ENCODE measurements at regions not wholly inside any gene's neighbourhood (a gene's known extent, or its start where the extent isn't known, plus 50 kb on each side); places are given as distances from the start of the nearest gene placed in this dataset.

DNA sequence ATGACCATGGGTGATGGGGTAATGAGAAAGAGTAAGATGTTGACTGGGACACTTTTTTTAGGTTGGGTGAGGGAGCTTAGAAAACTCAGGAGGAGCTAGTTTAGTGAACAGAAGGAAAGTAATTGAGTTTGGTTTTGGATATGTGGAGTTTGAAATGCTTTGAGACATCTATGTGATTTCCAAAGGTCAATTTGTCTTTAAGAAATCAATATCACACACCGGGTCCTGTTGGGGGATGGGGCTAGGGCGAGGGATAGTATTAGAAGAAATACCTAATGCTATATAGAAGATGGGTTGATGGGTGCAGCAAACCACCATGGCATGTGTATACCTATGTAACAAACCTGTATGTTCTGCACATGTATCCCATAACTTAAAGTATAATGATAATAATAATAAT, 118.4 kb downstream of the ASCL1 start:
- Histone ChIP-seq H3K4me3 (ENCODE audit: low read depth, low read length) (no peak overlapping the region), H3K27me3 (ENCODE audit: control insufficient read depth, insufficient read depth, low read length) (no peaks in the 10 kb centered on the region), H3K36me3 (ENCODE audit: control insufficient read depth, insufficient read depth, low read length) (no peaks in the 10 kb centered on the region)
- TF ChIP-seq, protein P1, sequence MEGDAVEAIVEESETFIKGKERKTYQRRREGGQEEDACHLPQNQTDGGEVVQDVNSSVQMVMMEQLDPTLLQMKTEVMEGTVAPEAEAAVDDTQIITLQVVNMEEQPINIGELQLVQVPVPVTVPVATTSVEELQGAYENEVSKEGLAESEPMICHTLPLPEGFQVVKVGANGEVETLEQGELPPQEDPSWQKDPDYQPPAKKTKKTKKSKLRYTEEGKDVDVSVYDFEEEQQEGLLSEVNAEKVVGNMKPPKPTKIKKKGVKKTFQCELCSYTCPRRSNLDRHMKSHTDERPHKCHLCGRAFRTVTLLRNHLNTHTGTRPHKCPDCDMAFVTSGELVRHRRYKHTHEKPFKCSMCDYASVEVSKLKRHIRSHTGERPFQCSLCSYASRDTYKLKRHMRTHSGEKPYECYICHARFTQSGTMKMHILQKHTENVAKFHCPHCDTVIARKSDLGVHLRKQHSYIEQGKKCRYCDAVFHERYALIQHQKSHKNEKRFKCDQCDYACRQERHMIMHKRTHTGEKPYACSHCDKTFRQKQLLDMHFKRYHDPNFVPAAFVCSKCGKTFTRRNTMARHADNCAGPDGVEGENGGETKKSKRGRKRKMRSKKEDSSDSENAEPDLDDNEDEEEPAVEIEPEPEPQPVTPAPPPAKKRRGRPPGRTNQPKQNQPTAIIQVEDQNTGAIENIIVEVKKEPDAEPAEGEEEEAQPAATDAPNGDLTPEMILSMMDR (IDR thresholded peaks at IDR 0.05; ENCODE audit: insufficient read depth, low read depth, low read length), result no peak
- DNase-seq (ENCODE audit: low read depth), result no peak
- ChIA-PET POLR2A (no interaction called here), CTCF (no interaction called here)

DNA sequence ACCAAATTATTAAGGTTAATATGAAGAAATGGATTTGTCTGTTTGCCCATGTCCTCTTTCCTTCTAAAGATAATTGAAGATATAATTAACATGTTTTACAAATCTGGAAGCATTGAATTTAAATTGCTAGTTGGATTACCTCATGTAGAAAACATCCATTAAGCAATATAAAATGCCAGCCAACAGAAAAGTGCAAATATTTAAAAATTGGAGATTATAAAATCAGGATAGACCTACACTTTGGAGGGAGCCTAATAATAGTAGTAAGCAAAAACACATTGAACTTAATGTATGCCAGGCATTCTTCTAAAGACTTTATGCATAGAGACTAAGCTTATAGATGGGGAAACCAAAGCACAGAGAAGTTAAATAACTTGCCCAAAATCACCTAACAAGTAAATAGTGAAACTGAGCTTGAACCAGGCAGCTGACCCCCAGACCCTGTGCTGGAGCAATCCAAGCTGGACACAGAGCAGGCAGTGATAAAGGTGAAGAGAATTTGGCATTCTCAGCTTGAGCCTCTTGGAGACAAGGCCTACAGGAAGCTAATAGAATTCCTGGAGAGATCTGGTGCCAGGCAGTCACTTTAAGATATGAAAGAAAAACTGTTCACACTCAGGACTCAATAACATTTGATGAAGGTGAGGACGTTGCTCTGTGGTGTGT, 119.8 kb downstream of the ASCL1 start:
- Histone ChIP-seq H3K27me3 (ENCODE audit: control insufficient read depth, insufficient read depth, low read length) (no peaks in the 10 kb centered on the region), H3K36me3 (ENCODE audit: control insufficient read depth, insufficient read depth, low read length) (no peaks in the 10 kb centered on the region), H3K4me3 (ENCODE audit: low read depth, low read length) (no peak overlapping the region)
- DNase-seq (ENCODE audit: low read depth), result no peak
- TF ChIP-seq, protein P1 (IDR thresholded peaks at IDR 0.05; ENCODE audit: insufficient read depth, low read depth, low read length), result no peak
- ChIA-PET POLR2A (no interaction called here), CTCF (no interaction called here)

DNA sequence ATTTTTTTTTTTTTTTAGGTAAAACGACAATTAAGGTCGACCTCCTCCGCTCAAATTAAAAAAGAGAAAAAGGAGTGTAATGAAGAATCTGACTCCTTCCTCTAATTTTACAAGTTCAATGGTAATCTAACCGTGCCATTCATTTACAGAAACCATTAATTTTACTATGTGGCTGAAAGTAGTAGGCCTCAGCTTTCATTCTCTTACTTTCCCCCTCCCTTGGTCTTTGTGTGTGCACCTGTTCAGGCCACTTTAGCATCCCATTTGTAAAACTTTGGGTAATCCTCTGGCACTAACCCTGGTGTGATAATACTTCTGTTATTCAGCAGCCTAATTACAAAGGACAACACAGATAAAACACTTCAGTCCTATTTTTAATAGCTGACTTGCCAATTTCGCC, 128.1 kb downstream of the ASCL1 start:
- DNase-seq (ENCODE audit: low read depth), result no peak
- POLR2A ChIA-PET, result no interaction called here
- Histone ChIP-seq H3K4me3 (ENCODE audit: low read depth, low read length) (no peak overlapping the region), H3K27me3 (ENCODE audit: control insufficient read depth, insufficient read depth, low read length) (no peaks in the 10 kb centered on the region), H3K36me3 (ENCODE audit: control insufficient read depth, insufficient read depth, low read length) (no peaks in the 10 kb centered on the region)
- TF ChIP-seq, protein P1 (IDR thresholded peaks at IDR 0.05; ENCODE audit: insufficient read depth, low read depth, low read length), result no peak
- CTCF ChIA-PET, result no interaction called here

DNA sequence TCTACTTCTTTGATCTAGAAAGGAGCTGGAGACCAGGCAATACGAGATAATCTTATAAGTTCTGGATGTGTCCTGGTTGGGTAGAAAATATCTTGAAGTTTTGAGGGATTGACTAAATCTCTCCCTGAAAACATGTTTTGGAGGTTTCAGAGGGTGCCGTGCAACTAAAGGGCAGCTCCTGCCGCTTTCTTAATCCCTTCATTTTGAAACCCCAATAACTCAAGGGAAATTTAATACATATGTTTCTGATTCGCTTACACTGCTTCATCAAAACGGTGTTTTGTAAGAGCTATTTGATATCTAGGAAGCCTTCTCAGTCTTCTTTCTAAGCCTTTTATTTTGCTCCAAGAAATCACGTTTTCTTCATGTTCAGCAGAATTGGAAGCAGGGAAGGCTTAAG, 129.0 kb downstream of the ASCL1 start:
- ChIA-PET POLR2A (no interaction called here), CTCF (no interaction called here)
- TF ChIP-seq, protein P1 (IDR thresholded peaks at IDR 0.05; ENCODE audit: insufficient read depth, low read depth, low read length), result no peak
- Histone ChIP-seq H3K36me3 (ENCODE audit: control insufficient read depth, insufficient read depth, low read length) (no peaks in the 10 kb centered on the region), H3K4me3 (ENCODE audit: low read depth, low read length) (no peak overlapping the region), H3K27me3 (ENCODE audit: control insufficient read depth, insufficient read depth, low read length) (no peaks in the 10 kb centered on the region)
- DNase-seq (ENCODE audit: low read depth), result no peak

DNA sequence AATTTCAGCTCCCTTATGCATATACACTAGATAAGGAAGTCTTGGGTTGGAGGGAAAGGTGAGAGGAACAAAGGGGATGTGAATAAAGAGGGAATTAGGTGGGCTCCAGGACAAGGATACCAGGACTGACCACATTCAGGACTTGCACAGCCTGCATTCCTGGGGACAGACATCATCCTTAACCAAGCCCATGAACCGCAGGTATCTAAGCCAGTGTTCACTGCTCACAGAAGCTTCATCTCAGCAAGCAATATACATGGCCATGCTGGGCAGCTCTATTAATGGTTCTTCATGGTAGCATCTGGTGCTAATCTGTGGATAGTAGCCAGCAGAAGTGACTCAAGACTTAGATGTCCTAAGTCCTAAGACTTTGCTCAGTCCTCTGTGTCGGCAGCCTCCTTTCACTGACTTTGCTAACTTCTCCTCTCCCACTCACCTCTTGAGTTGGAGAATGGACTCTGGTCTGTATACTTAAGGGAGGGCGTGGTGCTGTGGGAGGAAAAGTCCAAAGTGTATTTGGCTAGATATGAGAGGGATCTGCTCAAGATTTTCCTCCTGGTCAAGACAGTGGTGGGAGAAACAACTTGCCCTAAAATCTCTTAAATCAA, 136.1 kb downstream of the ASCL1 start:
- TF ChIP-seq, protein P1 (IDR thresholded peaks at IDR 0.05; ENCODE audit: insufficient read depth, low read depth, low read length), result no peak
- POLR2A ChIA-PET, result no interaction called here
- no peak for DNase-seq (ENCODE audit: low read depth)

More for the DNA sequence above, 136.1 kb downstream of the ASCL1 start:
- Histone ChIP-seq H3K36me3 (ENCODE audit: control insufficient read depth, insufficient read depth, low read length) (no peaks in the 10 kb centered on the region), H3K27me3 (ENCODE audit: control insufficient read depth, insufficient read depth, low read length) (no peaks in the 10 kb centered on the region), H3K4me3 (ENCODE audit: low read depth, low read length) (no peak overlapping the region)
- CTCF ChIA-PET, result no interaction called here

Measured in BJ (cell line).